Neuronal stem cell (in vitro differentiated cells): ENCODE measurements at regions not wholly inside any gene's neighbourhood (a gene's known extent, or its start where the extent isn't known, plus 50 kb on each side); places are given as distances from the start of the nearest gene placed in this dataset.
A peak's percentile ranks its signal among the peaks of the same experiment; 100 is the strongest.

Experiments used
- DNase-seq: peaks from one replicate; pipeline ENCODE4 v3.0.0-alpha.2; 2013; ENCODE audit warnings: low spot score
- H2AFZ ChIP-seq: one replicate; pipeline ENCODE4 v1.6.1; 2013; ENCODE audit warnings: mild to moderate bottlenecking, low read length, inconsistent platforms
- H2AK5ac ChIP-seq: 2 replicates; pipeline ENCODE4 v1.6.1; 2013; ENCODE audit warnings: low read depth, mild to moderate bottlenecking, inconsistent platforms, low read length, moderate library complexity, mixed read lengths
- H2BK120ac ChIP-seq: 2 replicates; pipeline ENCODE4 v1.6.1; 2013; ENCODE audit warnings: low read depth, mild to moderate bottlenecking, inconsistent platforms, low read length, moderate library complexity, mixed read lengths
- H2BK12ac ChIP-seq: one replicate; pipeline ENCODE4 v1.6.1; 2013; ENCODE audit warnings: low read length, inconsistent platforms
- H2BK15ac ChIP-seq: 2 replicates; pipeline ENCODE4 v1.6.1; 2013; ENCODE audit warnings: mild to moderate bottlenecking, low read length, inconsistent platforms, mixed read lengths
- H2BK5ac ChIP-seq: one replicate; pipeline ENCODE4 v1.6.1; 2013; ENCODE audit warnings: inconsistent platforms, mild to moderate bottlenecking, low read length, moderate library complexity
- H3K14ac ChIP-seq: one replicate; pipeline ENCODE4 v1.6.1; 2013; ENCODE audit warnings: low read length, inconsistent platforms
- H3K18ac ChIP-seq: 2 replicates; pipeline ENCODE4 v1.6.1; 2013; ENCODE audit warnings: low read length, inconsistent platforms
- H3K23ac ChIP-seq: 2 replicates; pipeline ENCODE4 v1.6.1; 2013; ENCODE audit warnings: low read depth, mild to moderate bottlenecking, mixed read lengths, low read length, inconsistent platforms; ENCODE audit not compliant: poor library complexity
- H3K27ac ChIP-seq: replicated peaks from 3 replicates; pipeline ENCODE4 v1.5.1; 2013; ENCODE audit warnings: low read length, inconsistent platforms
- H3K27me3 ChIP-seq, 3 experiments: 2 replicates each; pipeline ENCODE4 v1.6.1; 2013; ENCODE audit warnings: low read length in 3 of 3, mild to moderate bottlenecking in 2 of 3, inconsistent platforms in 1 of 3, low read depth in 1 of 3, mixed read lengths in 1 of 3, moderate library complexity in 1 of 3; ENCODE audit not compliant: control insufficient read depth in 3 of 3, insufficient read depth in 3 of 3
- H3K36me3 ChIP-seq, 2 donors: replicated peaks in 1 of 2; 2 replicates each; pipeline ENCODE4 v1.6.1; 2013; ENCODE audit warnings: low read length in 2 of 2; ENCODE audit not compliant: control insufficient read depth in 2 of 2, insufficient read depth in 2 of 2
- H3K4ac ChIP-seq: 2 replicates; pipeline ENCODE4 v1.6.1; 2013; ENCODE audit warnings: inconsistent platforms, mild to moderate bottlenecking, low read length, moderate library complexity
- H3K4me1 ChIP-seq, 2 donors: 1 replicate in 1 of 2; 2 replicates in 1 of 2; pipeline ENCODE4 v1.6.1; 2013; ENCODE audit warnings: low read length in 2 of 2, low read depth in 1 of 2; ENCODE audit not compliant: control insufficient read depth in 2 of 2, insufficient read depth in 1 of 2
- H3K4me2 ChIP-seq: one replicate; pipeline ENCODE4 v1.6.1; 2013; ENCODE audit warnings: mild to moderate bottlenecking, low read length, inconsistent platforms; ENCODE audit not compliant: insufficient read depth, poor library complexity, severe bottlenecking
- H3K4me3 ChIP-seq, 2 donors: 2 replicates each; pipeline ENCODE4 v1.5.1; 2013; ENCODE audit warnings: low read length in 2 of 2, mild to moderate bottlenecking in 2 of 2, inconsistent platforms in 1 of 2, moderate library complexity in 1 of 2
- H3K79me1 ChIP-seq: one replicate; pipeline ENCODE4 v1.6.1; 2013; ENCODE audit warnings: low read depth, mild to moderate bottlenecking, inconsistent platforms, low read length, moderate library complexity
- H3K9ac ChIP-seq: one replicate; pipeline ENCODE4 v1.6.1; 2013; ENCODE audit warnings: mild to moderate bottlenecking, low read depth, low read length, inconsistent platforms; ENCODE audit not compliant: poor library complexity
- H3K9me3 ChIP-seq, 2 donors: replicated peaks in 1 of 2; 2 replicates each; pipeline versions ENCODE3 to v1.6.1; 2013; ENCODE audit warnings: low read length in 2 of 2, mild to moderate bottlenecking in 2 of 2, inconsistent platforms in 1 of 2, low read depth in 1 of 2, mixed read lengths in 1 of 2, moderate library complexity in 1 of 2; ENCODE audit not compliant: control insufficient read depth in 2 of 2, insufficient read depth in 1 of 2
- H4K8ac ChIP-seq: one replicate; pipeline ENCODE4 v1.6.1; 2013; ENCODE audit warnings: low read depth, mild to moderate bottlenecking, inconsistent platforms, low read length, moderate library complexity
- H4K91ac ChIP-seq: one replicate; pipeline ENCODE4 v1.6.1; 2013; ENCODE audit warnings: low read length, low read depth, mild to moderate bottlenecking, inconsistent platforms; ENCODE audit not compliant: poor library complexity
- whole genome bisulfite sequencing, 2 donors: extraction: QIAGEN DNeasy Blood & Tissue Kit; methylation state at CpG; one replicate each; pipeline ENCODE4 v1.1.7; 2013; ENCODE audit warnings: missing lambda C conversion rate in 2 of 2, mixed read lengths in 1 of 2; ENCODE audit not compliant: insufficient read length in 2 of 2, insufficient replicate concordance in 1 of 2; ENCODE audit errors: extremely low coverage in 2 of 2; 5-methylcytosine and 5-hydroxymethylcytosine counted together

GRCh38 chr3:164752812-164753211 lies 325.5 kb downstream of the SI start:
- WGBS, 2 donors: no CpG with 5 or more reads among the region's 3 CpGs
- no peak for DNase-seq
- no peak overlapping the region for H2AK5ac ChIP-seq
- H3K4me2 ChIP-seq: no peak overlapping the region
- no peak overlapping the region for H2BK5ac ChIP-seq
- no peak overlapping the region for H3K4me3 ChIP-seq
- H3K4ac ChIP-seq: no peak overlapping the region
- H4K8ac ChIP-seq: no peak overlapping the region
- H3K23ac ChIP-seq: no peak overlapping the region
- no peak overlapping the region for H2BK15ac ChIP-seq
- no peak overlapping the region for H3K27ac ChIP-seq
- H3K79me1 ChIP-seq: no peaks in the 10 kb centered on the region
- no peak overlapping the region for H3K18ac ChIP-seq
- H3K36me3 ChIP-seq: no peaks in the 10 kb centered on the region
- H4K91ac ChIP-seq: no peak overlapping the region
- no peaks in the 10 kb centered on the region for H3K4me1 ChIP-seq
- H3K9ac ChIP-seq: no peak overlapping the region
- H3K27me3 ChIP-seq: no peaks in the 10 kb centered on the region
- H3K9me3 ChIP-seq: no peaks in the 10 kb centered on the region
- H2BK120ac ChIP-seq: no peak overlapping the region
- no peak overlapping the region for H2BK12ac ChIP-seq
- H3K14ac ChIP-seq: no peak overlapping the region
- no peak overlapping the region for H2AFZ ChIP-seq

- Histone ChIP-seq H3K4me1 (no peaks in the 10 kb centered on the region), H3K4me2 (no peak overlapping the region), H4K91ac (no peak overlapping the region), H2AK5ac (no peak overlapping the region), H3K27ac (no peak overlapping the region), H3K18ac (no peak overlapping the region), H3K9ac (no peak overlapping the region), H2BK12ac (no peak overlapping the region), H2AFZ (no peak overlapping the region), H3K27me3 (no peaks in the 10 kb centered on the region), H4K8ac (no peak overlapping the region), H2BK5ac (no peak overlapping the region), H3K9me3 (no peaks in the 10 kb centered on the region), H2BK120ac (no peak overlapping the region), H3K4me3 (no peak overlapping the region), H2BK15ac (no peak overlapping the region), H3K79me1 (no peaks in the 10 kb centered on the region), H3K14ac (no peak overlapping the region), H3K36me3 (no peaks in the 10 kb centered on the region), H3K4ac (no peak overlapping the region), H3K23ac (no peak overlapping the region)
- no peak for DNase-seq
These were observed 329.7 kb downstream of the SI start for GRCh38 chr3:164748626-164749025.

GRCh38 chr3:164741869-164742268 lies 336.4 kb downstream of the SI start:
- H3K36me3 ChIP-seq: no peaks in the 10 kb centered on the region
- no peak for DNase-seq
- no peaks in the 10 kb centered on the region for H3K79me1 ChIP-seq
- H3K4me3 ChIP-seq: no peak overlapping the region
- H2BK120ac ChIP-seq: no peak overlapping the region
- no peaks in the 10 kb centered on the region for H3K9me3 ChIP-seq
- no peak overlapping the region for H3K14ac ChIP-seq
- H3K4me1 ChIP-seq: no peaks in the 10 kb centered on the region
- no peak overlapping the region for H3K23ac ChIP-seq
- H3K4me2 ChIP-seq: no peak overlapping the region
- no peak overlapping the region for H2AK5ac ChIP-seq
- H4K91ac ChIP-seq: no peak overlapping the region
- H3K27ac ChIP-seq: no peak overlapping the region
- H3K9ac ChIP-seq: no peak overlapping the region
- no peak overlapping the region for H3K4ac ChIP-seq
- no peak overlapping the region for H2BK15ac ChIP-seq
- no peak overlapping the region for H2BK12ac ChIP-seq
- H2AFZ ChIP-seq: no peak overlapping the region
- no CpG with 5 or more reads among the region's 6 CpGs for WGBS, 2 donors
- peak overlapping the region; percentile 55 for H2BK5ac ChIP-seq
- no peaks in the 10 kb centered on the region for H3K27me3 ChIP-seq
- H3K18ac ChIP-seq: no peak overlapping the region
- no peak overlapping the region for H4K8ac ChIP-seq

GRCh38 chr3:164737174-164737573 lies 341.1 kb downstream of the SI start:
- Histone ChIP-seq H3K4me1 (no peaks in the 10 kb centered on the region), H2AFZ (peak overlapping the region; percentile 20), H3K4ac (no peak overlapping the region), H2BK5ac (no peak overlapping the region), H4K91ac (no peak overlapping the region), H3K36me3 (no peaks in the 10 kb centered on the region), H2AK5ac (no peak overlapping the region), H3K9me3 (no peaks in the 10 kb centered on the region), H3K23ac (no peak overlapping the region), H3K14ac (no peak overlapping the region), H3K27me3 (no peaks in the 10 kb centered on the region), H3K79me1 (no peaks in the 10 kb centered on the region), H2BK12ac (no peak overlapping the region), H2BK15ac (no peak overlapping the region), H3K4me2 (no peak overlapping the region), H3K18ac (no peak overlapping the region), H2BK120ac (no peak overlapping the region), H4K8ac (no peak overlapping the region), H3K4me3 (no peak overlapping the region), H3K27ac (no peak overlapping the region), H3K9ac (no peak overlapping the region)
- no CpG with 5 or more reads among the region's 1 CpG for whole genome bisulfite sequencing, 2 donors
- no peak for DNase-seq
